ENCODE measurements at regions not wholly inside any gene's neighbourhood (a gene's known extent, or its start where the extent isn't known, plus 50 kb on each side); places are given as distances from the start of the nearest gene placed in this dataset.

DNA sequence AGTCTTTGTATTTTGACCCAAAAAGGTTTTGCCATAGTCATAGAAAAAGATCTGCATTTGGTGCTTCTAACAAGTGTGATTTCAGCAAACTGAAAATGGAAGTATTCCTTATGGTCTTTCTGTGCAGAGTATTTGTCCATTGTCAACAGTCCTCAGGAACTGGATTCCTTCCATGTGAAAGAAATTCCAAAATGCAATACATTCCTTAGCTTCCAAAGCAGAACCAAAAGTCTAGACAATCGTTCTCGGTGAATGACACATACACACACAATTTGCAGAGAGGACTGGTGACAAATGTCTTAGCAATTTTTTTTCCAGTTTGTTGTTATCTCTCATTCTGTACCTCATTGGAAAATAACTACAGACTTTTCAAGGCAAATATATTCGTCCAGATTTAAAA lies 562.2 kb upstream of the SLIT2 start:
- TF ChIP-seq PATZ1 (CRISPR knock-in tag; IDR thresholded peaks at IDR 0.05; ENCODE audit: borderline replicate concordance) (no peak), ARNTL (CRISPR knock-in tag; IDR thresholded peaks at IDR 0.05; ENCODE audit: borderline replicate concordance, low read depth) (no peak), RARB (CRISPR knock-in tag; IDR thresholded peaks at IDR 0.05) (no peak), POU6F1 (CRISPR knock-in tag; IDR thresholded peaks at IDR 0.05; ENCODE audit: borderline replicate concordance, low read depth) (no peak)
- TF ChIP-seq, protein P1, sequence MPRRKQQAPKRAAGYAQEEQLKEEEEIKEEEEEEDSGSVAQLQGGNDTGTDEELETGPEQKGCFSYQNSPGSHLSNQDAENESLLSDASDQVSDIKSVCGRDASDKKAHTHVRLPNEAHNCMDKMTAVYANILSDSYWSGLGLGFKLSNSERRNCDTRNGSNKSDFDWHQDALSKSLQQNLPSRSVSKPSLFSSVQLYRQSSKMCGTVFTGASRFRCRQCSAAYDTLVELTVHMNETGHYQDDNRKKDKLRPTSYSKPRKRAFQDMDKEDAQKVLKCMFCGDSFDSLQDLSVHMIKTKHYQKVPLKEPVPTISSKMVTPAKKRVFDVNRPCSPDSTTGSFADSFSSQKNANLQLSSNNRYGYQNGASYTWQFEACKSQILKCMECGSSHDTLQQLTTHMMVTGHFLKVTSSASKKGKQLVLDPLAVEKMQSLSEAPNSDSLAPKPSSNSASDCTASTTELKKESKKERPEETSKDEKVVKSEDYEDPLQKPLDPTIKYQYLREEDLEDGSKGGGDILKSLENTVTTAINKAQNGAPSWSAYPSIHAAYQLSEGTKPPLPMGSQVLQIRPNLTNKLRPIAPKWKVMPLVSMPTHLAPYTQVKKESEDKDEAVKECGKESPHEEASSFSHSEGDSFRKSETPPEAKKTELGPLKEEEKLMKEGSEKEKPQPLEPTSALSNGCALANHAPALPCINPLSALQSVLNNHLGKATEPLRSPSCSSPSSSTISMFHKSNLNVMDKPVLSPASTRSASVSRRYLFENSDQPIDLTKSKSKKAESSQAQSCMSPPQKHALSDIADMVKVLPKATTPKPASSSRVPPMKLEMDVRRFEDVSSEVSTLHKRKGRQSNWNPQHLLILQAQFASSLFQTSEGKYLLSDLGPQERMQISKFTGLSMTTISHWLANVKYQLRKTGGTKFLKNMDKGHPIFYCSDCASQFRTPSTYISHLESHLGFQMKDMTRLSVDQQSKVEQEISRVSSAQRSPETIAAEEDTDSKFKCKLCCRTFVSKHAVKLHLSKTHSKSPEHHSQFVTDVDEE (CRISPR knock-in tag; IDR thresholded peaks at IDR 0.05) = no peak

Measured in SK-N-SH treated with all-trans-retinoic acid at 6 μM for 48 hours (cell line).